ENCODE measurements at regions not wholly inside any gene's neighbourhood (a gene's known extent, or its start where the extent isn't known, plus 50 kb on each side); places are given as distances from the start of the nearest gene placed in this dataset.

- Histone ChIP-seq H3K27ac (ENCODE audit: insufficient read length, low read depth, low read length) (no peak overlapping the region), H3K79me1 (ENCODE audit: insufficient read depth, low read depth, low read length, poor library complexity, severe bottlenecking) (no peaks in the 10 kb centered on the region), H3K4me2 (ENCODE audit: insufficient read depth, insufficient read length, low read length) (no peak overlapping the region), H3K4me1 (ENCODE audit: insufficient read depth, low read length) (no peaks in the 10 kb centered on the region), H2BK120ac (ENCODE audit: low read depth, low read length, poor library complexity, severe bottlenecking) (no peak overlapping the region), H4K91ac (ENCODE audit: insufficient read length, low read depth, low read length) (no peak overlapping the region), H3K23me2 (ENCODE audit: insufficient read length, low read depth, low read length, poor library complexity, severe bottlenecking) (no peaks in the 10 kb centered on the region), H3K4ac (ENCODE audit: low read depth, low read length) (no peak overlapping the region), H2AFZ (ENCODE audit: low read length) (no peak overlapping the region), H2BK12ac (ENCODE audit: insufficient read length, low read depth, low read length) (no peak overlapping the region), H3K9me3 (ENCODE audit: control insufficient read depth, low read depth, low read length) (no peaks in the 10 kb centered on the region), H3K79me2 (ENCODE audit: insufficient read depth, low read length) (no peaks in the 10 kb centered on the region), H3K18ac (ENCODE audit: insufficient read length, low read depth, low read length) (no peak overlapping the region), H2BK15ac (ENCODE audit: low read depth, low read length) (no peak overlapping the region), H2BK5ac (ENCODE audit: insufficient read length, low read length) (no peak overlapping the region), H3T11ph (ENCODE audit: low read length) (no peak overlapping the region), H3K23ac (ENCODE audit: insufficient read length, low read depth, low read length) (no peak overlapping the region), H4K5ac (ENCODE audit: insufficient read length, low read depth, low read length) (no peak overlapping the region), H3K27me3 (ENCODE audit: insufficient read depth, low read length) (no peaks in the 10 kb centered on the region), H4K20me1 (ENCODE audit: control insufficient read depth, insufficient read depth, insufficient read length) (no peaks in the 10 kb centered on the region), H2AK5ac (ENCODE audit: insufficient read length, low read length) (no peak overlapping the region), H2BK20ac (ENCODE audit: low read depth, low read length, poor library complexity, severe bottlenecking) (no peak overlapping the region), H3K56ac (ENCODE audit: insufficient read length, low read depth, low read length) (no peak overlapping the region), H4K8ac (replicated peaks; ENCODE audit: insufficient read length, low read depth, low read length) (no peak overlapping the region), H3K9ac (ENCODE audit: extremely low read depth, insufficient read length, low read length) (no peak overlapping the region), H3K14ac (ENCODE audit: insufficient read depth, low read length) (no peak overlapping the region)
- peaks cover 4% of the 10 kb centered on the region for H3K27me3 Mint-ChIP-seq (ENCODE audit: low read depth)
- DNase-seq, result no peak
- peaks cover 9 to 10% of the 10 kb centered on the region in 2 experiments for H3K4me1 Mint-ChIP-seq
- no CpG with 5 or more reads among the region's 8 CpGs for WGBS (ENCODE audit: extremely low coverage, insufficient read length, low lambda C conversion rate)
- peaks cover 21% of the 10 kb centered on the region in 2 experiments for H3K9me3 Mint-ChIP-seq
- H3K27ac Mint-ChIP-seq, result no peak overlapping the region
- TF ChIP-seq, protein P1, sequence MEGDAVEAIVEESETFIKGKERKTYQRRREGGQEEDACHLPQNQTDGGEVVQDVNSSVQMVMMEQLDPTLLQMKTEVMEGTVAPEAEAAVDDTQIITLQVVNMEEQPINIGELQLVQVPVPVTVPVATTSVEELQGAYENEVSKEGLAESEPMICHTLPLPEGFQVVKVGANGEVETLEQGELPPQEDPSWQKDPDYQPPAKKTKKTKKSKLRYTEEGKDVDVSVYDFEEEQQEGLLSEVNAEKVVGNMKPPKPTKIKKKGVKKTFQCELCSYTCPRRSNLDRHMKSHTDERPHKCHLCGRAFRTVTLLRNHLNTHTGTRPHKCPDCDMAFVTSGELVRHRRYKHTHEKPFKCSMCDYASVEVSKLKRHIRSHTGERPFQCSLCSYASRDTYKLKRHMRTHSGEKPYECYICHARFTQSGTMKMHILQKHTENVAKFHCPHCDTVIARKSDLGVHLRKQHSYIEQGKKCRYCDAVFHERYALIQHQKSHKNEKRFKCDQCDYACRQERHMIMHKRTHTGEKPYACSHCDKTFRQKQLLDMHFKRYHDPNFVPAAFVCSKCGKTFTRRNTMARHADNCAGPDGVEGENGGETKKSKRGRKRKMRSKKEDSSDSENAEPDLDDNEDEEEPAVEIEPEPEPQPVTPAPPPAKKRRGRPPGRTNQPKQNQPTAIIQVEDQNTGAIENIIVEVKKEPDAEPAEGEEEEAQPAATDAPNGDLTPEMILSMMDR (conservative IDR thresholded peaks at IDR 0.05), result no peak
- peaks cover 1 to 9% (median 2%) of the 10 kb centered on the region in 3 experiments; a peak in 4 of 7 replicates for H3K36me3 Mint-ChIP-seq (ENCODE audit: insufficient read depth in 1 of 3, low read depth in 3 of 3)
- H3K4me3 Mint-ChIP-seq, result no peak overlapping the region
Observed at GRCh38 chr14:75340921-75341320, 62.3 kb downstream of the FOS start.

Data from H9 (cell line).